Glutamatergic neuron (in vitro differentiated cells): ENCODE measurements at regions not wholly inside any gene's neighbourhood (a gene's known extent, or its start where the extent isn't known, plus 50 kb on each side); places are given as distances from the start of the nearest gene placed in this dataset.

Experiments used
- DNase-seq: peaks from one replicate; pipeline ENCODE4 v3.0.0; 2022
- H3K27ac Mint-ChIP-seq: one replicate; pipeline ENCODE4 v1.8.0; 2020; ENCODE audit warnings: mild to moderate bottlenecking, mixed read lengths, inconsistent platforms; ENCODE audit not compliant: unreplicated experiment
- H3K27me3 Mint-ChIP-seq: one replicate; pipeline ENCODE4 v1.8.0; 2020; ENCODE audit warnings: mild to moderate bottlenecking, moderate library complexity, mixed read lengths, inconsistent platforms; ENCODE audit not compliant: unreplicated experiment
- H3K36me3 Mint-ChIP-seq: one replicate; pipeline ENCODE4 v1.8.0; 2020; ENCODE audit warnings: mild to moderate bottlenecking, mixed read lengths, inconsistent platforms; ENCODE audit not compliant: unreplicated experiment
- H3K4me1 Mint-ChIP-seq: one replicate; pipeline ENCODE4 v1.8.0; 2020; ENCODE audit warnings: mild to moderate bottlenecking, low read depth, mixed read lengths, inconsistent platforms; ENCODE audit not compliant: unreplicated experiment
- H3K4me3 Mint-ChIP-seq: one replicate; pipeline ENCODE4 v1.8.0; 2020; ENCODE audit warnings: mild to moderate bottlenecking, mixed read lengths, inconsistent platforms; ENCODE audit not compliant: unreplicated experiment
- H3K9me3 Mint-ChIP-seq: one replicate; pipeline ENCODE4 v1.8.0; 2020; ENCODE audit warnings: mild to moderate bottlenecking, moderate library complexity, mixed read lengths, inconsistent platforms; ENCODE audit not compliant: unreplicated experiment
- CTCF ChIP-seq: fragments of 200-600 bp; sonication (generic); IDR thresholded peaks from one replicate; pipeline ENCODE4 v1.5.0; 2021; ENCODE audit not compliant: partially characterized antibody, unreplicated experiment

GRCh38 chr18:21168880-21169279 lies 57.3 kb upstream of the ROCK1 start:
- TF ChIP-seq CTCF: no peak
- peaks cover 2% of the 10 kb centered on the region for H3K9me3 Mint-ChIP-seq
- no peaks in the 10 kb centered on the region for H3K27me3 Mint-ChIP-seq
- H3K4me3 Mint-ChIP-seq: no peak overlapping the region
- H3K27ac Mint-ChIP-seq: no peak overlapping the region
- no peaks in the 10 kb centered on the region for H3K36me3 Mint-ChIP-seq
- DNase-seq: no peak
- peaks cover 2% of the 10 kb centered on the region for H3K4me1 Mint-ChIP-seq

DNA sequence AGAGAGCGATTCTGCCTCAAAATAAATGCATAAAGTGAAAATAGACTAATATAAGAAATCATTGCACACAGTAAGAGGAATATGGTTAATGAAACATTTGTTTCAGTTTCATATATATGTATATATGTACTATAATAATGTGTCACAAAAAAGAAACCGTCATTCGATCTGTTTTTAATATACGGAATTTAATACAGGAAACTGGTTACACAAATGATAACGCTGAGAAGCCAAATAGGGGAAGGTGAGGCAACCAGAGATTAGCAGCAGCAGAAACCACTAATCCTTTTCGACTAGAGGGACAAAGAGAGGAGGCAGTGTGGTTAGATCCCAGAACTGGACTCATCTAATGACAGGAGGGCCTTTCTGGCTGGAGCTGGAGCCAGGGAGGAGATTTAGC lies 64.2 kb upstream of the GREB1L start:
- H3K27ac Mint-ChIP-seq: no peak overlapping the region
- TF ChIP-seq CTCF: no peak
- DNase-seq: no peak
- no peaks in the 10 kb centered on the region for H3K27me3 Mint-ChIP-seq
- H3K4me3 Mint-ChIP-seq: no peak overlapping the region
- H3K9me3 Mint-ChIP-seq: no peaks in the 10 kb centered on the region
- no peaks in the 10 kb centered on the region for H3K4me1 Mint-ChIP-seq
- no peaks in the 10 kb centered on the region for H3K36me3 Mint-ChIP-seq

DNA sequence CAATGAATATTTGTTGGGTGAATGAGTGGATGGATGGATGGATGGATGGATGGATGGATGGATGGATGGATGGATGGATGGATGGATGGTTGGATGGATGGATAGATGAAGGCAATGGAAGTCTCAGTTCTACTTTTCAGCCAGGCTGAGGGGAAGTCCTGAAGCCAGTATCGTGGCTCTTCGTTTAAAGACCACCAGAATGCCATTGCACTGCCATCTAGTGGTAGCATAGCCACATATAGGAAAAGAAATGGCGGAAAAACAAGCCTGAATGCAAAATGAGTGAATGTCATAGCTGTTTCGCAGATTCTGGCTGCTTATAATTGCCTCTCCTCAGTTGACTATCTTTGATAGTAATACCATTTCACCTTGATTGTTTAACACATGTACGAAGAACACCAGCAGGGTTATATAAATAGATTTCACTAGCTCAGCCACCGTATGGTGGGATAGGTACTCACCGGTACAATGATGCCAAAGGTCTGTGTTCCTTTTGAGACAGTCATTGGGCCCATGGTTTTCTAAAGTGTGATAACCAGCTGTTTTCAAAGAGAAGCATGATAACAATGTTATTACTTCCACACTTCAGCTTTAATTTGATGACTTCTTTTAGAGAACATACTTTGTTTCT lies 62.3 kb upstream of the GREB1L start:
- no peaks in the 10 kb centered on the region for H3K9me3 Mint-ChIP-seq
- no peaks in the 10 kb centered on the region for H3K36me3 Mint-ChIP-seq
- TF ChIP-seq CTCF: peak; percentile 74
- H3K4me3 Mint-ChIP-seq: no peak overlapping the region
- no peak overlapping the region for H3K27ac Mint-ChIP-seq
- H3K27me3 Mint-ChIP-seq: no peaks in the 10 kb centered on the region
- H3K4me1 Mint-ChIP-seq: no peaks in the 10 kb centered on the region
- DNase-seq: peak; percentile 49

DNA sequence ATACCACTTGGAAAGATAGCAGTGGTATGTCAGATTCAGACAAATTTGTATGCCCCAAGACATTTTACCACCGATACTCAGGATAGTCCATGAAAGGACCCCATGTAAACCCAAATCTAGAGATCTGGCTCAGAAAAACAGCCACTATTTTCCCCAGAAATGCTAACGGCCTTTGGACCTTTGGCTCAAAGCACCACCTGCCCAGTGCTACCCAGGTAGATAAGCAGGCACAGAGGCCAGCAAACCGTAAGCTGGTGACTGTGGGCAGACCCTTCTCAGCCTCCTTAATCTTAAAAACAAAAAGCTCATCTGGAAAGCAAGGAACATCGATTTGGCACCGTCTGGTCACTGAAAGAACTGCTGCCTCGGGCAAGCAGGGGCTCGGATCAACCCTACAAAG lies 61.4 kb upstream of the GREB1L start:
- no peaks in the 10 kb centered on the region for H3K27me3 Mint-ChIP-seq
- DNase-seq: no peak
- TF ChIP-seq CTCF: no peak
- H3K4me1 Mint-ChIP-seq: no peaks in the 10 kb centered on the region
- peaks cover 2% of the 10 kb centered on the region for H3K9me3 Mint-ChIP-seq
- no peaks in the 10 kb centered on the region for H3K36me3 Mint-ChIP-seq
- no peak overlapping the region for H3K4me3 Mint-ChIP-seq
- H3K27ac Mint-ChIP-seq: no peak overlapping the region

DNA sequence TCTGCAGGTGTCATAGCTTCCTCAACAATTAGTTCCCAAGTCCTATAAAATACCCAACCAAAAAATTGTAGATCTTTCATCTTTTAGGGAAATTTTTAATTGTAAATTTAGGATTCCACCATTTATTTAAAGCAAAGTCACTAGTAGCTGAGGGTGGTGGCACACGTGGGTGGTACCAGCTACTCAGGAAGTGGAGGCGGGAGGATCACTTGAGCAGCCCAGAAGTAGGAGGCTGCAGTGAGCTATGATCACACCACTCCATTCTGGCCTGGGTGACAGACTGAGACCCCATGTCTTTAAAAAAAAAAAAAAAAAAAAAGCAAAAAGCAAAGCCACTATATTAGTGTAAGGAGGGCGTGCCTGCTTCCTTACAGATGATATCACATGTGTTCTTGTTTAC lies 60.3 kb upstream of the GREB1L start:
- Mint-ChIP-seq H3K4me3 (no peak overlapping the region), H3K27me3 (no peaks in the 10 kb centered on the region), H3K36me3 (no peaks in the 10 kb centered on the region), H3K27ac (no peak overlapping the region), H3K4me1 (no peaks in the 10 kb centered on the region), H3K9me3 (peaks cover 3% of the 10 kb centered on the region)
- no peak for TF ChIP-seq CTCF
- no peak for DNase-seq
